ENCODE measurements at regions not wholly inside any gene's neighbourhood (a gene's known extent, or its start where the extent isn't known, plus 50 kb on each side); places are given as distances from the start of the nearest gene placed in this dataset.

GRCh38 chr1:244968881-244969280, 104.5 kb upstream of the HNRNPU start:
- TF ChIP-seq CTCF (conservative IDR thresholded peaks at IDR 0.05) (no peak), ZFX (IDR thresholded peaks at IDR 0.05) (no peak)

All from C4-2B (cell line).